ENCODE measurements at regions not wholly inside any gene's neighbourhood (a gene's known extent, or its start where the extent isn't known, plus 50 kb on each side); places are given as distances from the start of the nearest gene placed in this dataset.

DNA sequence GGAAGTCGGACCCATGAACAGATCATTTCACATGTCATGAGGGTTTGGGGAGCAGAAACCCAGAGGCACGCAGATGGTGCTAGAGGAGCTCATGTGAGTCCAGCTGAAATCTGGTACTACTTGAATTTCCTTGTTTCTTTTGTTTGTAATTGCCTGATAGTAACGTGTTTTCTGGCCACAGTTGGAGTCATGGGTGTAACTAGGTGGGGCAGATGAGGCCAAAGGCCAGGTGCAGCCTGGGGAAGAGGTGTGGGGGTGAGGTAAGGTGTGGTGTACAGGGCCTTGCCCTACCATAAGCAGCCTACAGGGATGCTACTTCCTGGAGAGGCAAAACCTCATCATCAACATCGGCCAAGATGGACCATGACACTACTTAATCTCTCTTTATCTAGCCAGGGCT is 271.4 kb downstream of the PTTG2 start:
- Histone ChIP-seq H2AFZ (ENCODE audit: low read length) (no peak overlapping the region; the same call in 1 of the 2 replicates), H3K79me1 (ENCODE audit: low read depth, low read length) (no peaks in the 10 kb centered on the region), H2AK5ac (ENCODE audit: low read depth, low read length) (no peak overlapping the region), H2BK120ac (replicated peaks; ENCODE audit: low read depth, low read length) (no peak overlapping the region), H3K27ac (ENCODE audit: low read depth, low read length) (no peak overlapping the region), H3K56ac (replicated peaks; ENCODE audit: insufficient read length, low read depth, low read length) (no peak overlapping the region), H3K4me1 (replicated peaks in 1 of 4; ENCODE audit: control insufficient read depth in 3 of 4, insufficient read depth in 4 of 4, low read length in 3 of 4) (no peaks in the 10 kb centered on the region), H2BK12ac (ENCODE audit: low read depth, low read length) (no peak overlapping the region), H4K5ac (ENCODE audit: insufficient read length, low read depth, low read length) (no peak overlapping the region), H3K23me2 (ENCODE audit: low read depth, low read length) (no peaks in the 10 kb centered on the region), H3K36me3 (ENCODE audit: control insufficient read depth in 2 of 4, insufficient read depth in 4 of 4, low read length in 3 of 4) (no peaks in the 10 kb centered on the region), H3K9ac (replicated peaks in 1 of 4; ENCODE audit: extremely low read depth in 1 of 4, low read depth in 3 of 4, low read length in 3 of 4) (no peak overlapping the region), H2BK15ac (ENCODE audit: low read length) (no peak overlapping the region), H3K9me3 (ENCODE audit: insufficient read depth in 2 of 2, low read depth in 1 of 2, low read length in 1 of 2) (no peaks in the 10 kb centered on the region), H3K4ac (replicated peaks; ENCODE audit: insufficient read length, low read depth, low read length) (no peak overlapping the region), H3K27me3 (replicated peaks in 1 of 4; ENCODE audit: control insufficient read depth in 3 of 4, extremely low read depth in 1 of 4, insufficient read depth in 3 of 4, low read length in 3 of 4) (no peaks in the 10 kb centered on the region), H3K23ac (ENCODE audit: insufficient read length) (no peak overlapping the region), H3K4me3 (ENCODE audit: extremely low read depth in 1 of 4, insufficient read depth in 2 of 4, low read depth in 3 of 4, low read length in 4 of 4) (no peak overlapping the region), H3K79me2 (ENCODE audit: control insufficient read depth in 1 of 2, insufficient read depth in 2 of 2, low read length in 2 of 2) (no peaks in the 10 kb centered on the region), H4K91ac (replicated peaks; ENCODE audit: insufficient read length, low read length) (no peak overlapping the region), H3K4me2 (ENCODE audit: insufficient read depth in 1 of 2, low read depth in 2 of 2, low read length in 2 of 2) (no peak overlapping the region), H3K18ac (ENCODE audit: extremely low read depth, low read length) (no peak overlapping the region), H2BK20ac (ENCODE audit: low read length) (no peak overlapping the region), H4K8ac (ENCODE audit: extremely low read depth, insufficient read depth, low read length) (no peak overlapping the region), H2BK5ac (ENCODE audit: low read depth, low read length) (no peak overlapping the region), H4K20me1 (replicated peaks in 1 of 2; ENCODE audit: control insufficient read depth in 1 of 2, insufficient read depth in 2 of 2, low read length in 2 of 2) (no peaks in the 10 kb centered on the region), H3K14ac (ENCODE audit: insufficient read length) (no peak overlapping the region)
- CTCF ChIA-PET (ENCODE audit: partially characterized antibody): interaction anchor here (1.0 to 1.7 kb wide), 3 partner anchors 13 to 52 kb away, joined by 3 to 5 read pairs (median 3); no protein-coding TSS in a partner anchor
- POLR2A ChIA-PET (ENCODE audit: partially characterized antibody): no interaction called here
- FAIRE-seq (no peak), DNase-seq (ENCODE audit: low read depth in 1 of 2, low spot score in 2 of 2) (peak in 1 of 2 experiments; percentile 27)
- 89% methylated on average over 4 of the region's 4 CpGs; no CpG with 5 or more reads in 1 of the 2 experiments for WGBS, 2 experiments (ENCODE audit: extremely low coverage in 1 of 2, insufficient coverage in 1 of 2, insufficient read length in 1 of 2, insufficient replicate concordance in 2 of 2, low coverage in 1 of 2, low lambda C conversion rate in 2 of 2, missing lambda C conversion rate in 1 of 2)
- no peak for TF ChIP-seq ZNF274 (IDR thresholded peaks at IDR 0.05; ENCODE audit: borderline replicate concordance, extremely low read depth, low read length)
- no peak for TF ChIP-seq TBP (IDR thresholded peaks at IDR 0.05; ENCODE audit: low read depth, low read length)
- no peak for TF ChIP-seq CTBP2 (IDR thresholded peaks at IDR 0.05; ENCODE audit: borderline replicate concordance, insufficient read depth, insufficient read length, low read length)
- no peak for TF ChIP-seq CBX5 (IDR thresholded peaks at IDR 0.05; ENCODE audit: low read depth, low read length)
- no peak for TF ChIP-seq BRCA1 (IDR thresholded peaks at IDR 0.05; ENCODE audit: low read depth, low read length)
- TF ChIP-seq RNF2 (IDR thresholded peaks at IDR 0.05; ENCODE audit: borderline replicate concordance, low read depth, low read length, missing control alignments, poor library complexity, severe bottlenecking): no peak
- TF ChIP-seq NRF1 (IDR thresholded peaks at IDR 0.05; ENCODE audit: low read depth, low read length): no peak
- TF ChIP-seq SP4 (IDR thresholded peaks at IDR 0.05; ENCODE audit: low read length): no peak
- no peak for TF ChIP-seq RFX5 (IDR thresholded peaks at IDR 0.05; ENCODE audit: borderline replicate concordance, low read depth, low read length)
